Stimulated activated CD8-positive, alpha-beta memory T cell treated with anti-CD3 and anti-CD28 coated beads, Interleukin-4, amount 100 ng/mL, for 1 hour (primary cell): ENCODE measurements at regions not wholly inside any gene's neighbourhood (a gene's known extent, or its start where the extent isn't known, plus 50 kb on each side); places are given as distances from the start of the nearest gene placed in this dataset.

ENCODE experiments used
- DNase-seq, 2 donors: peaks; one replicate each; pipeline ENCODE4 v3.0.0-alpha.2; 2020; ENCODE audit warnings: low read depth in 2 of 2, low spot score in 1 of 2

DNA sequence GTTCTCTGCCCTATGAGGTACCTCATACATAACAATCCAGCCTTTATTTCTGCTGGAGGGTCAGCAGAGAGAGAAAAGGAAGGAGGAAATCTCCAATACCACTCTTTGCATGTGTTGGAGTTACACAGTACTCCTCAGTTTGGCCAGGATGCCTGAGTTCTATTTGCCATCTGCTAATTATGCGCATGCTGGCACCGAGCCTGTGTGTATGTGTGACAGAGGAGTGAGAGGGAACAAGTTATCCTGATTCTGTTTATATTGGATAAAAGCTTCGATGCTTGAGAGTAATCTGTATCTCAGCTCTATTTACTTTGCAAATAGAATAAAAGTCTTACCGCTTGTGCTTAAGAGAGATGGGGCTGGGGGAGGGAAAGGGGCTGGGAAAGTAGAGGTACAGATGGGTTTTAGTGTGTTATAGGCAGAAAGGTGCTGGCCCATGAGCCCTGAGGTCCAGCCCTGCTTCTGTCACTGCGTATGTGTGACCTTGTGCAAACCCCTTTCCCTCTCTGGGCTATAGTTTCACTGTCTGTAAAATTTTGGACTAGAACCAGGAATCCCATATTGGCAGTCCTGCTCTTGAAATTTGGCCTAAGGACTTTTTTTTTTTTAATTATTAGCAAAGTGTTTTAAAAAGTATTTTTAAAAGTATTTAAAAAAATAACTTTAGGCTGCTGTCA, 54.5 kb upstream of the PLXNA2 start:
- DNase-seq = no peak

DNA sequence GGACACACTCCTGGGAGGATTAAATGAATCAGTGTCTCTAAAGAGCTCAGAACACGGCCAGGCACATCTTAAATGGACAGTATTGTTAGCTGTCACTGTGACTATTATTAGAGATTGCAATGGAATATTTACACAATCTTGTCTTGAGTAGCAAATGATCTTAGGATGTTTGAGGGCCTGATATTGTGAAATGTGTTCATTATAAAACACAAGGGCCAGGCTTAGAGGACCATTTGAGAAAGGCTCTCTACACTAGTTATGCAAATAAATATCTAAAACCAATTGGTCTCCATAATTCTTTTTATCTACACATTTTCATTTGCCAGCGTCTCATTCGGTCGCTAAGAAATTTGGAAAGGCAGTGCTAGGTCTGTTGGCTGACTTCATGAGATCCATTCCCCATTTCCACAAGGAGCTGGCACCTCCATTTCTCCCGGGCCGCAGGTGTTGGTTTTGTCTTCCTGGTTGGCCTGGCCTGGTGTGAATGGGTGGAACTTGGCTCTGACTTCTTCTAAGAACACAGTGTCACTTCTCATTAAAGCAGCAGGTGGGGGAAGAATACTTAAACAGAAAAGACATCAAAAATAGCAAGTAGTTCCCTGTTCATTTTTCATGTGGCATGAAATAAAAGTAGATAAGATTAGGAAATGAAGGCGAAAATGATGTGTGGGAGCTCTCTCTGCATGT, 56.0 kb upstream of the PLXNA2 start:
- no peak for DNase-seq

DNA sequence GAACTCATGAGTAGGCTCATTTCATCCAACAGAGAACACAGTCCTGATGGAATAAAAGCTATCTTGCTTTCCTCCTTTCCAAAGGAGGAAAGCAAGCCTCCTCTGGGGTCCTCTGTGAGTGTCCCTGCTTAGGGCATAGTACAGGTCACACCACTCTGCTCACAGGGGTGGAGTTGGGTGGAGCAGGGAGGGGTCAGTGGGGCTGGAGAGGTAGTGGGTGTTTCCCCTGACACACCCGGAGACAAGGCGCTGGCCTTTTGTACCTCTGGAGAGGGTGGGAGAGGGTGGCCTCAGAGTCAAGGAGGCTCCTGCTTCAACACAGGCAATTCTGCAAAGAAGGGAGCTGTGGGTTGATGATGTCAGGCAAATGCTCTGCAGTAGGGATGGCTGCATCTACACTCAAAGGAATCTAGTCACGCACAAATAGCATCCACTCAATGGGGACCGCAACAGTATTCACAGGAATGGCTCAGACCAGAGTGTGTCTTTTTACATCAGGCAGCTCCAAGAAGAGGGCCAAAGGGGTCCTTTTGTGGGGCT, 58.6 kb upstream of the PLXNA2 start:
- DNase-seq = no peak

DNA sequence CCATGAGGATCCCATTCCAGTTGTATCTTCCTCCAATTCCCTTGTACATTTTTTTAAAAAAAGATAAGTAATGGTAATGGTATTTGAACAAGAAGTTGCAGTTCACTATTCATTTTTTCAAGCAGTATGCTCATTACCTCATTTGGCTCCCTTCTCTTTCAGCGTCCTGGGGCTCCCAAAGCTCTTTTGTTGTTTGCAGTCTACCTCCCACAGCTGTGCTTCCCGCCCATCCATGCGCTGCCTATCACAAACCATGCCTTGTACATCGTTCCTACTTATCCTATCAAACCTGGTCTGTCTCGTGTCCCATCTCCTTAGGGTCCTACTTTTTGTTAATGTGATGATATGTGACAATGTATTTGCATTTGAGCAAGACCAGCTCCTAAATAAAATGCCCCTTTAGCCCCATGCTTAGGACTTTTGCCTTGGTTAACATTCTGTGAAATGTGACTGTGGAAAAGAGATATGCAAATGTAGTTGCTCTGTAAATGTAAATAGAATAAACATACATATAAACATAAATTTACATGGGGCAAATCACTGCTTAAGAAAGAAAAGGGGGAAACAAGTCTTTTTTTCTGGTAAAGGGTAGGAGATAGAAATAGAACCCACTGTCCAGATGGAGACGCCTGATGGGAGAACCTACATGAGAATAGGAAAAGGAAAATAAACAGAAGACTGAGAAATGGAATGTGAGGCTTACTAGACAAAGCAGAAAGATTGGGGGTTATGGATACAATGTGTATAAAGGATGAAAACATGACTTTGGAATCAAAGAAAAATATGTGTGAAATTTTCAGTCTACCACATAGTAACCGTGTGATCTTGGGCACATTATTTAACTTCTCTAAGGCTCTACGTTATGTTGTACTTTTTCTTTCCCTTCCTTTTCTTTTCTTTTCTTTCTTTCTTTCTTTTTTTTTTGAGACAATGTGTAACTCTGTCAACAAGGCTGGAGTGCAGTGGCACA, 59.8 kb upstream of the PLXNA2 start:
- DNase-seq = no peak

DNA sequence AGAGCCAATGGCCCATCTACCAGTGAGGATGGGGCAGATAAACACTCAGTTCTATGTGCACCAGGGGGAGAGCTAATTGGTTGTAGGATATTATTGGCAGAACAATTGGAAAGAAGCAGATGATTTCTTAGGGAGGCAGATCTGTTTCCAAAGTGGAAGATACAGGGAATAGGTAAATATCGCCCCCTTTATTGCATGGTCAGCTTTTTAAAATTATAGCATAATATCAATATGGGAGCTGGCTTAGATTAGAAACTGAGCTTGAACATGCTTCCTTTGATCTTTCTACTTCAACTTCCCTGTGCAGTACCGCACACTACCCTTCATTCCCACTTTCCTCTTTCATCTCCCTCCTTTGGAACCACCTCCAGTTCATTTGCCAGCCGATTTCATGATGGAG, 64.0 kb upstream of the PLXNA2 start:
- DNase-seq = no peak

DNA sequence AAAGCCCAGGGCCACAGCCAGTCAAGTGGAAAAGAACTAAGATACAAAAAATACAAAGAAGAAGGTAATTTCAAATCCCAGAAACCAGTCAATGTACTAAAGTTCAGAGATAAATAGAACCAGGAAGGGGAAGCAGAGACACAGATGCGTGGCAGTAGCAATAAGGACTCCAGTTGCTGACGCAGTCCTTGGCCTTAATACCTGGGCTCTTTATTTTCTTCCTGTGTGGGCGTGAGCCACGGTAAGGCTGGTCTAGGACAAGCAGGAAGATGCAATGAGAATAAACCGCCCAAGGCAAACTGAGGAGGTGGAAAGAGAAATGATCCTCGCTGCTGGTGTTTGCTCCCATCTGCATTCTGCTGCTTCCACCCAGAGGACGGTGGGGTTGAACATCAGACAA, 65.6 kb upstream of the PLXNA2 start:
- no peak for DNase-seq

DNA sequence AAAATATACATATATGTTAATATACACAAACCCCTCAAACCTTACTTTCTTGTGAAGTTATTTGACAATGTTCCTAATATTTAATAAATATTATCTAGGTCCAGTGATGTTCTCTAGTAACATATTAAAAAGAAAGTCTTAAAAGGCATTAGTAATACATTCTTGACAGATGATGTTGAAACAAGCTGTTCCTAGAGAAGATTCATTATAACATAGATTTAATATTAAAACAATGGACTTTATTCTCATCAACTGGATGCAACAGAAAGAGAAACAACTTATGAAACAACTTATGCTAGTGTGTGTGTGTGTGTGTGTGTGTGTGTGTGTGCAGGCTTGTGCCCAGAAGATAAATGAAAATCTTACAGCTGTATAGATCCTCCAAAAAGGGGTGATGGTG, 68.5 kb upstream of the PLXNA2 start:
- no peak for DNase-seq

DNA sequence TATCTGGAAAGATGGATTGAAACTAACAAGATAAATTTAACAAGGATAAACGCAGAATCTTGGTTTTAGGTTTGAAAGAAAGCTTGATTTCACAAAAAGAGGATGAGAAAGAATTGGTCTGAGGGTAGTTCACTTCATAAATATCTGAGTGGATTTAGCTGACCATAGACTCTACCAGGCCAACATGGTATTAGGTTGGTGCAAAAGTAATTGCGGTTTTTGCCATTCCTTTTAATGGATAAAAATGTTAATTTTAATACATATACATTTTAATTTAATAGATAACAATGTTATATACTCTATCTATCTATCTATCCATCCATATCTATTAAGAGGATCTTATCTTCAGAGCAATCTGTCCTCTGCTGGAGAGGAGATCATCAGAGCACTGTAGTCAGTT, 70.2 kb upstream of the PLXNA2 start:
- DNase-seq = no peak

DNA sequence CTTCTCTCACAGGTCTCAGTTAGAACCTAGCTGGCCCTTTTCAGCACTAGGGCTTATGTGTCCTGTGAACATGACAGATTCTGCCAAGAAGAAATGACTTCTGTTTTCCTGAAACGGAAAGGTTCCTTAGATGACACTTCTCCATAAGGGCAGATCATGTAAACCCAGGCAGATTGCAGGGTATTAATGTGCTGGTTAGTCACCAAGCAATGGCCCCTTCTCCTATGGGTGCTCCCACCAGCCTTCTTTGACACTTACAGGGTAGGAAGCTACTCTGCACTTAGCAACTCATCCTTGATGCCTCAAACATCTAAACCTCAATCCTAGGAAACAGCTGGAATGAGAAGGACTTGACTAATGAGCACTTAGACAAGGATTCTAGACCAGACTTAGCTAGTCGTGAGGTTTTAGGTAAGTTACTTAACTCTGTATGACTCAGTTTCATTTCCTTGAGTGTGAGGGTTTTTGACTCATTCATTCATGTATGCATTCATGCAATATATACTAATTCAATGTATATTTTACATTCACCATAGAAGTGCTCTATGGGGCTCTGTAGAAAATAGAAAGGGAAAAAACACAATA, 74.1 kb upstream of the PLXNA2 start:
- no peak for DNase-seq

DNA sequence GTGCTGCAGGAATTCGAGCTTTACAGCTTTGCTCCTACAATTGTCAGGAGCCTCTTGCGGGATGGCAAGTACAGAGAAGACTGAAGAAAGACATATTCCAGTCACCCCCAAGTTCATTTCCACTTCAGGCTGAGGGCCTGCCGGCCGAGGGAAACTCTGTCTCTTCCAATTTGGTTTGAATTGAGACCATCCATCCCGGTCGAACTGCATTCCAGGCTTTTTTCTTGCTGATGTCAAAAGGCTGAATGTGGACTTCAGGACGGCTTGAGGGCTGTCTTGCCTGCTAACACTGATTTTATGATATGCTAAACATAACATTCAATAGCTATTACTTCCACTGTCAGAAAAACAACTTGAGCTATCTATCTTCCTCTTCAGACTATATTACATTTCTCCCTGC, 79.8 kb upstream of the PLXNA2 start:
- no peak for DNase-seq

DNA sequence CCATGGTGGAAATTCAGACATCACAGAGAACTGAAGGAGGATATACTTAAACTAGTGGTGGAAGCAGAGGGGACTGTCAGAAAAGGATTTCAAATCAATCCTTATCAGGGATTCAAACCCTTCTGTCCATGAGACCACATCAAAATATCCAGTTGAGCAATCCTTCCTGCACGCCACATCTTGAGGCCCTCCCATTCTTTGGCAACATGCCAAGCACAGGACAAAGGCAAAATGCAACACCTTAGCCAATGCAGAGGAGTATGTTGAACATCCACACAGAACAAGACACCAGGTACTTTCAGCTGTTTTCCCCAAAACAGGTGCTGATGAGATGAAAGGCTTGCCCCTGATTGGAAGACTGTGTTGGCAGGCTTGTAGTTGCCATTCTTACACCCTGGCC, 81.8 kb upstream of the PLXNA2 start:
- DNase-seq = no peak

DNA sequence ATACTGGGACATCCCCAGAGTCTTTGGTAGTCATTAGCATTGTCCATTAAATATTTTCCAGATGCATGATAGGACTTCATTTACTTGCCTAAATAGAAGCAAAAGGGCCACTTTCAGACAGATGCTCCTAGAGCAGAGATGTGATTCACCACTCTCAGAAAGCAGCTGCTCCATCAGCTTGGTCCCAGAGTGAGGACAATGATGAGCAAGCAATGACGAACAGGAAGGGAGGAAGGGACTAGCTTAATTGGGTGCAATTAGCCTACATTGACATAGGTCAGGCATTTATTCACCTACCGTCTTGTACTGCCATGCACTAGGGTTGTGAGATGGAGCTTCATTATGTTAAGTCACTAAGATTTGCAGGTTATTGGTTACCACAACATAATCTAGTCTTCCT, 85.1 kb upstream of the PLXNA2 start:
- no peak for DNase-seq

DNA sequence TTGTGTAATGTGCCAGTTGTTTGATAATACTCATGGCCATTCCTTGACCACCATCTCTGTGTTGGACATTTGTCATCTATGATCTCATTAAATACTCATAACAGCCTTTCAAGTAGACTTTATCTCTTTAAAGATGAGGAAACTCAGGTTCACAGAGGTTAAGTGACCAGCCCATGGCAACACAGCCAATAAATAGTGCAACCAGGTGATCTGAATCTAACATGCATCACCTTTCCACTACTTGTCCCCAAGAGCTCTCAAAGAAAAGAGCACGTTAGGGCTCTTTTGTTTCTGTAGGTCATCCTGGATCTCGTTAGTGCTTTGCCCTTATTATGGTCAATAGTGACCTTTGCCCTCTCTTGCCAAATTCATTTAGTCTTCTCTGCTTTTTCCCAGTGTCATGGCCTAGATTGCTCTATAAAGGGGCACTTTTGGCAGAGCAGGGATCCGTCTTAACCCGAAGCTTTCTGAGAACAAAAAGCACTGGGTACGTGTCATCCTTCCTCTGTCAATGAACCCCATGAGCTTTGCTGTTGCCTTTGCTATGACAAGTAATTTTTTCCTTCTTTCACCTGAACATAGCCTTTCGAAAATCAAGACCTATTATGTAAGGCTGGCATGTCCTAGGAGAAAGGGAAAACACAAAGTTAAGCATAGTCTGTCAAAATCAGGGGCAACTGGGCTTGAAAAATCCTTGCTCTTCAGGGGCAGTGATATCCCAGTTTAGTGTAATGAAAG, 88.0 kb upstream of the PLXNA2 start:
- DNase-seq = no peak

DNA sequence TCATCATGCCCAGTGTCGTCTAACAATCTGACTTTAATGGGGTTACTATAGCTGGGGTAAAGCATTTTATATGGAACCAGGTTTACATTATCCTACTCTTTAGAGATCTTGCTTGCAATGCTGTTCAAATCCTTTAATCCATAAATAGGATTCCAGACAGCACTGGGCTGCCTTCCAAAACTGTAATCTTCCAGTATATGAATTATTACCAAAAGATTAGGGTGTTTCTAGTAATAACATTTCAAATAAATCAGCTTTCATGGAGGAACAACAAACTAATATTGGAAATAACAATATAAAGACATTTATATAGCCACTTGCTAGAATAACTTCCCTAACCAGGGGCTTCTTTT, 88.6 kb upstream of the PLXNA2 start:
- no peak for DNase-seq

DNA sequence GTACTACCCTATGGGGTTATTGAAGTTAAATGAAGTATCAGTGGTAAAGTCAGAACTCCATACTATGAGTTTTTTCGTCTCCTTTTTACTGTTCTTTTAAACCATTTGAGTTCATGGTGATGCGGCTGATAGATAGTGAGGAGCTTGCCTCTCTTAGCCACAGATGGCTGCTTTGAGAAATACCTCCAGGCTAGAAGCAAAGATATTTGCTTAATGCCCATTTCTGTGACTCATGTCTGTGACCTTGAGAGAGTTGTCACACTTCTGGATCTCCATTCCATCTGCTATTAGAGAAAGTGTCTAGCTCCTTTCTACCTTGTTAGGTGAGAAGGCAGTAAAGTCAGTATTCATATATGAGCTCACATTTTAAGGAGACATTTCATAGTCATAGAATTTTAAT, 89.5 kb upstream of the PLXNA2 start:
- DNase-seq = no peak

DNA sequence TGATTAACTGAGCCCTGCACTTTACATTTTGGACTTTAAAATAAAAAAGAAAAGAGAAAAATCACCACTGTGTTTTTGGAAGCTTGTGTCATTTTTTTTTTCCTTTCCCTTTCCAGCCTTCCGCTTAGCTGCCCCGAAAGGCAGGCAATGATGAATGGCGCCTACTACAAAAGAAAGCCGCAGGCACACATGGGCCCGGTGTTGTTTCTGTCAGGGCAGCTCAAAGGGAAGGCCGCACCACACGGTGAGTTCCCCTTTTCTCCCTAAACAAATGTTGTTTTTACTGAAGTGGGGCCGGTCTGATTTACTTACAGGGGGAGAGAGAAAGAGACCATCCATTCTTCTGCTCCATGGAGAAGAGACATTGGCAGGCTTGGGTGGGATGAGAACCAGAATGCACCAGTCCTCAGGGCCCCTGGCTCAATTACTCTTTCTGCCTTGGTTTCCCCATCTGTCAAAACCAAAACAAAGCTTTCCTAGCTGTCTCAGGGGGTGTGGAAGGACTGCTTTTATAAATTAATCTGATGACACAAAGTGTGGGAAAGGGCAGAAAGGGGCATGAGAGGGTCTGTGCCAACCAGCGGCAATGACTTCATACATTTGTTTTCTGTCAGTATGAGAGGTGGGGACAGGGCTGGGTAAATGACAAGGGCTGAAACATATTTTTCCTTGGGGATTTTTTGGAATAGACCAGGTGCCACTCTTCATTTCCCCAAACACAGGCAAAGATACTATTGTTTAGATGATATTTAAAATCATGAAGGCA, 91.4 kb upstream of the PLXNA2 start:
- DNase-seq = no peak

DNA sequence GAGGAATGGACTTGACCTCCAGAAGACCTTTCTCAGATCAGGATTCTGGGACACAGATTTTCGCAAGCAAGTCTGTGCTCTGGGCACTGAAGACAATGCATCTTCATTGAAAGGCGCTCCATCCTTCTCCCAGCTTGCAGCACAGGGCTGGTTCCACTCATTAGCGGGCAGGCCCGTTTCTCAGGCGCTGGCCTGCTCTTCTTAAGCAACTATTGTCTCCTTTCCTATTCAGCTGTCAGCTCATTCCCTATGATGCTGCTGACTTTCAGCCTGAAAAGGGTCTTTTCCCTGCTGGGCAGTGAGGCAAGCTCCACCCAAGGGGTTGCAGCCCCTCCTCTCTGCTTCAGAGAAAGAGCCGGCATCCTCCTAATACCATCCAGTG, 91.9 kb upstream of the PLXNA2 start:
- no peak for DNase-seq

DNA sequence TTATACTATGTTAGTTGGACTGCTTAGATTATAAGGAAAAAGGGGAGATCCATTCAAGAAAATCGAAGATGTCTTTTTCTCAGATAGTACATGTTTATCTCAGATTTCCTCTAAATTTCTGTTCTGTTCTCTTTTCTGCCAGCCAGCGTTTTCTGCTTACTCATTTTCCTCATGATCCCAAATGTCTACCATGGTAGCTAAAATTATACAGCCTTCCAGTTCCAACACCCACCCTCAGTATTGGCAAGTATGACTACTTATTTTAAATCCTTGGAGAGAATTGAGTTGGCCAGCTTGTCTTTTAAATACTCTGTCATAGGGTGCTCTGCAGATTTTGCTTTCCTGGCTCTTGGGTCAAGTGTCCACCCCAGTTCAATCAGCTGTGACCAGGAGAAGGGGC, 95.7 kb upstream of the PLXNA2 start:
- no peak for DNase-seq

DNA sequence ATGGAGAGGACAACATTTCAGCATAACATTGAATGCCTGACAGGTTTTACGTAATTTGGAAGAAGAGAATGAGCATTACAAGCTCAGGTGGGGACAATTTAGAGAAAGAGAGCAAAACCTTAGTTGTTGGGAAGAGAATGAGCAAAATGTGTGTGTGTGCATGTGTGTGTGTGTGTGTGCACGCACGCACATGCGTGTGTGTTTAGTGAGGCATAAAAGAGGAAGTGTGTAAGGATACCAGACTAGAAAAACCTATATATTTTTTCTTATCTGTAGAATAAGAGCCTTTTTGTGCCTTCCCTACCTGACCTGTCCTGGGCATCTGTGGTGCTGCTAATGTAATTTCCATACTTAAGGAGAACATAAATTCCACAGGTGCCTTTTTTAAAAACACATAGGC, 99.0 kb upstream of the PLXNA2 start:
- DNase-seq = no peak

DNA sequence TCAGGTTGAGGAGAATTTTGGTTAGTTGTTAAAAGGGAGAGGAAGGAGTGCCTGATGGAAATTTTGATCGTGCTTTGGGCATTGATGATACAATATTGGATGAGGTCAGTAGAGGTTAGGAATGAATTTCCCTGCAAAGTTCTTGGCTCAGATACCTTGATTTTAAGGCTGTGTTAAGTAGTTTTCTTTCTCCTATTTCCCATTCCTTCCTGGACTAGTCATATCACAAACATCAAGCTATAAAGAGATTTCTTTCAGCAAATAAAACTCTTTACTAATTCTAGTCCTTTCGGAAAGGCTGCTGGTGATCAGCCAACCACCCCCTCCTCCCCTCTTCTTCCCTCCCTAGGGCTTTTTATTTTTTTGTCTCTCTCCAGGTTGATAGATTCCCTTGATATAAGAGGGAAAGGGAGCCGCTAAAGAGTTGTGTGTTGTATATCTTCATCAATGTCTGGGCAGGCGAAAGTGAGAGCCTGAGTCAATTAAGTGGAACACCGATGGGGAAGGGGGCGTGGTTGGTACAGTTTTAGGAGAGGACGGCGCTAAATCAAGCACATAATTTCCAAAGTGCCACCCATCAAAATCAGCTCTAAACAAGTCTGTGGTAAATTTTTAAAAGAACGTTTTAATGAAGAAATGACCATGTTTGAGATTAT, 100.1 kb upstream of the PLXNA2 start:
- no peak for DNase-seq
